ENCODE measurements at regions not wholly inside any gene's neighbourhood (a gene's known extent, or its start where the extent isn't known, plus 50 kb on each side); places are given as distances from the start of the nearest gene placed in this dataset.
"Not testable (repeated sequence)": the region's sequence is repeated elsewhere in the genome, so short reads cannot be mapped to it uniquely, and the experiment has no call there.

DNA sequence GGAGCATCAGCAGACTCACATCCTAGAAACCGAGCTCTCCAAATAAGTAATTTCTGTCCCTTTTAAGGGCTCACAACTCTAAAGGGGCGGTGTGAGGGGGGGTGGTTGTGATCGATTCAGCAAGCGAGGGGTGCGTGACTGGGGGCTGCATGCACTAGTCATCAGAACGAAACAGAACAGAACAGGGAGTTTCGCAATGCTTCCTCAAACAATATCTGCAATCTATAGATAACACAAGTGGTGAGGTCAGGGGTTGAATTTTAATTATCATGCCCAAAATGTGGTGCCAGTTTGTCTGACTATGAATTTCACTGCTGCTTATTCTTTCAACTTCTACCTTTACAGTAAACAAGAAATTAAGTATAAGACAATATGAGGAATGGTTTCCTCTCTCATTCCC is 1003.0 kb upstream of the NCAM2 start:
- no peak for DNase-seq (ENCODE audit: low spot score)

DNA sequence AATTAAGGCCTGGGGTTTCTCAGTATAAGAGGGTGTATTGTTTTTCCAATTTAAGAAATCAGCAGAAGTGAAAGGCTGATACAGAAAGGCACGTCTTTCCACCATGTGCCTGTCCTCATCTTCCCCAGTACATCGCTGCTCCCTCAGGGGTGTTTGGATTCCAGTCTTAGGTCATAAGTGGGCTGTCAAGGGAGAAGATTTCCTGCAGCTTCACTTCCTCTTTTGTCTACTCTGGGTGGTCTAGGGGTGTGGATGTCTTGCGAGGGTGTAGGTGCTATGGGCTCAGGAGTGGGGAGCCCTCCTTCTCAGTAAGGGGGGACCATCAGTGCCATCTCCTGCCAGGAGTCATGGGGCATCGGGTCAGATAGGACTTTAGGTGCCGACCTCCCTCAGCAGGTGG is 999.8 kb upstream of the NCAM2 start:
- DNase-seq (ENCODE audit: low spot score): no peak

DNA sequence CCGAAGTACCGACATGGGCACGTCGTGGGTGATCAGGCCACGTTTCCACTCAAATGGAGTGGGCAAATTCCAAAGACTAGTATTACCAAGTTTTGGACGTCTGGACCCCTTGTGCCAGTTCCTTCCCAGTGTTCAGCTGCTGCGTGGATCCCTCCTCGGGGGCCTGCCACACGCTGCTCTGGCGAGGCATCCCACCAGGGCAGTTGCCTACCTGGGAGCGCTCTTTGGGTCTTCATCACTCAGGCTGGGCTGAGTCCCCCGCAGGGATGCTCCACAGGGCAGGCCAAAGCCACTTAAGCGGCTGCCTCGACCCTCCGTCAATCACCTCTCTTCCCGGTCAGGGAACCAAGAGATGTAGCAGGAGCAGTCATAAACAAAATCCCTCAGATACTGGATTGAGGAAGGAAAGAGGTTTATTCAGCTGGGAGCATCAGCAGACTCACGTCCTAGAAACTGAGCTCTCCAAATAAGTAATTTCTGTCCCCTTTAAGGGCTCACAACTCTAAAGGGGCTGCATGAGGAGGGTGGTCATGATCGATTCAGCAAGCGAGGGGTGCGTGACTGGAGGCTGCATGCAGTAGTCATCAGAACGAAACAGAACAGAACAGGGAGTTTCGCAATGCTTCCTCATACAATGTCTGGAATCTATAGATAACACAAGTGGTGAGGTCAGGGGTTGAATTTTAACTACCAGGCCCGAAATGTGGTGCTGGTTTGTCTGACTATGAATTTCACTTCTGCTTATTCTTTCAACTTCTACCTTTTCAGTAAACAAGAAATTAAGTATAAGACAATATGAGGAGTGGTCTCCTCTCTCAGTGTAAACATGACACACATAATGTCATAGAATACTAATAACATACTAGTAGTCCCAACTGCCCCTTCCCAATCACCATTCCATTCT is 998.6 kb upstream of the NCAM2 start:
- DNase-seq (ENCODE audit: low spot score): no peak

DNA sequence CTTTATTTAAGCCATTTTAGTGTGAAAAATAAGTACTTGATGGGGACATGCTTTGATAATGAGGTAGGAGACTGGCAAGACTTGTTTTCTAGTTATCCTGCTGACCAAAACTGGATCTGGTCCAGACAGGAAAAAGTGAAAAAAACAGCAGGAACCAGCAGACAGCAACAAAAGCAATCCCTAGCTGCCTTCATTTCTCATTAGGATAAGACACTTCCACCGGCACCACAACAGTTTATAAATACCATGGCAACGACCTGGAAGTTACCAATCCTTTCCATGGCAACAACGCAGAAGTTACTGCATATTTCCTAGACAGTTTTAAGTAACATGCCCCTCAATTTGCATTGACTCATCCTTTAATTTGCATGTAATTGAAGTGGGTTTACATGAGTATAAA is 993.8 kb upstream of the NCAM2 start:
- no peak for DNase-seq (ENCODE audit: low spot score)

DNA sequence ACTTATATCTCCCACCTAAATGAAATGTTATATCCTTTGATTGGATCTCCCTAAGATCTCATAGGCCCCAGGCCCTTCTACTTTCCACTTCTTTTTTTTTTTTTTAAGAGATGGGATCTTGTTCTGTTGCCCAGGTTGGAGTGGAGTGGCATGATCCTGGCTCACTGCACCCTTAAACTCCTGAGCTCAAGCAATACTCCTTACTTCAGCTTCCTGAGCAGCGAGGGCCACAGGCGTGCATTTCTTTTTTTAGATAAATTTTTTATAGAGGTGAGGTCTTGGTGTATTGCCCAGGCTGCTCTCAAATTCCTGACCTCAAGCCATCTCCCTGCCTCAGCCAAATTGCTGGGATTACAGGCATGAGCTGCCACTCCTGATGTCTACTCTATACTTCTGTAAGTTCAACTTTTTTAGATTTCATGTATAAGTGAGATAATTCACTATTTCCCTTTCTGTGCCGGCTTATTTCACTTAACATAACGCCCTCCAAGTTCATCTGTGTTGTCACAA is 987.5 kb upstream of the NCAM2 start:
- DNase-seq (ENCODE audit: low spot score): no peak

DNA sequence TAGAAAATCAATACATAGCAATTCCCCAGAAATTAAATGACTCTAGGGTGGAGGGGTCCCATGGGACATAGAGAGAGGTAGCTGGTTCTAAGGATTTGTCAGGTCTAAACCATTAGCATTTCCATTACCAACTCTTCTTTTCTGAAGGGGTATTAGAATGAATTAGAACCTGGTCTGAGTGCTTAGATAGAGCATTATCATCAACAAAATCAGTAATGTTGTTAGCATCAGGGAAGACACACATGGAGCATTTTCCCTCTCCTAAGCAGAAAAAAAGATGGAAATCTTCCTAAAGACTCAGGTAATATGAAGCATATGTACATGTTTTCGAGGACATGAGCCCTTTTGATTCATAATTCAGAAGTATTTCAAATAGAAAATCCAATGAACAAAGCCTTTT is 984.4 kb upstream of the NCAM2 start:
- DNase-seq (ENCODE audit: low spot score): no peak

DNA sequence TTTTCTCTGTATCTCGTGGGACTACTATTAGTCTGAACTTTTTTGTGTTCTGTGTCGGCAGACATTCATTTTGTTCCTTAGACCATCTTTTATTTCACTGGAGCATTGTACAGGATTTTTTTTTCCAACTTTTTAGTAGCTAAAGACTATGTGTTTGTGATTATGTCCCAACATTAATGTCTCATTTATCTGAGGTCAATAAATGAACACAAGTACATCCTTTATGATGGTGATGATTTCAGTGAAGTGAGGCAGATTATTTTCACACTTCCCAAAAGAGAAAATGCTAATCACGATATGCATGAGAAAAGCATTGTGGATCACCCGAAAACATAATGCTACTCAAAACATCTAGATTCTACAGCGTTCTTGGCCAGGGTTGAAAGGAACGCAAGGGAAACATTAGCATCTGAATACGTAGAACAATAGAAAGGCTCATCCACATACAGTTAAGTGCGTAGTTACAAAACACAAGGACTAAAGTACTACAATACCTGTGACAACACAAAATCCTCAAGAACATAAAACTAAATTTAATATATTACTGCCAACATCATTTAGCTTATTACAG is 981.7 kb upstream of the NCAM2 start:
- DNase-seq (ENCODE audit: low spot score): no peak

DNA sequence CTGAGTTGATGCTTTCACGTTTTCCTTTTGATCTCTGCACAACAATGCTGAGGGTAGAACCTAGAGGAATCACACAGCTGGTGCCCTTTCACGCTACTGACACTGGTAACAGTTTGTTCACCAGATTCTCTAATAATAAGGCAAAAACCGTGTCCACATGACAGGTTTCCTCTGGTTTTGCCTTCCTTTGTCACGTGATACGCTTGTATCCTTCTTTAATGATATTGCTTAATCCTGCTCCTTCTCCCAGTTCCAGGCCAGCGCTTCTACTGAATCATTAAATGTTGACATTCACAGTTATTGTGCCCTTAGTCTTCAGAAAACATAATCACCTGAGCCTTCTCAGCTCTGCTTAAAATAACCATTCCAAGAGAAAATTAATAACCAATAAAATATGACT is 978.2 kb upstream of the NCAM2 start:
- no peak for DNase-seq (ENCODE audit: low spot score)

DNA sequence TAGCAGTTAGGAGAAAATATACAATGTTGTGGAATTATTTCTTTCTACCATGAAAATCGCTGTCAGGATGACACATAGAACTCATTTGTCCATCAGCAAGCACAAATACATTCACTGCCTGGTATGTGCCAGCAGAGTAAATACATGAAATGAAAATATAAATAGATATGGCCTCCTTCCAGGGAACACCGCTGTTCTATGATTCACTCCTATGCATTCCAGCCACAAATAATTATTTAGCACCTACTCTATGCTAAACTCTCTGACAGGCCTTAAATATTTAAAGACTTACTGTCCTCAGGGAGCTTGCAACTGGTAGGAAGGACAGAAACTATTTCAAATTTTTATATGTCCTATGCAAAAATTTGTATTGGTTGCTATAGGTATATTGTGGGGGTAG is 975.0 kb upstream of the NCAM2 start:
- DNase-seq (ENCODE audit: low spot score): no peak

DNA sequence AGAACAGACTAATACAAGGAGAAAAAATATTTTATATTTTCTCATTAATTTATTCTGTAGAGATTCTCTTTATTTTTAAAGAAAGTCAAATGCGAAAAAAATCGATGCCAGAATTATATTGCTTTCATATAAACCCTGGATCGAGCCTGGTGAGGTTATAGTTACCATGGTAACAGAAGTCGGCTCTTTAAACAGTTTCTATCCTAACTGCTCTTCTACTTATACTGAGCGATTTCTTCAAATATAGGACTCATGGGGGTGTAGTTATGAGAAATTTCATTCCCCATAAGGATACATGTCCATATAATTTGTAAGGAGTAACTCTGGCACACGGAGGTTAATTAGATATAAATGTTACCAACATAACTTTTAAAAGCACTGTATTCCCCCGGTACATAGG is 973.5 kb upstream of the NCAM2 start:
- DNase-seq (ENCODE audit: low spot score): no peak

DNA sequence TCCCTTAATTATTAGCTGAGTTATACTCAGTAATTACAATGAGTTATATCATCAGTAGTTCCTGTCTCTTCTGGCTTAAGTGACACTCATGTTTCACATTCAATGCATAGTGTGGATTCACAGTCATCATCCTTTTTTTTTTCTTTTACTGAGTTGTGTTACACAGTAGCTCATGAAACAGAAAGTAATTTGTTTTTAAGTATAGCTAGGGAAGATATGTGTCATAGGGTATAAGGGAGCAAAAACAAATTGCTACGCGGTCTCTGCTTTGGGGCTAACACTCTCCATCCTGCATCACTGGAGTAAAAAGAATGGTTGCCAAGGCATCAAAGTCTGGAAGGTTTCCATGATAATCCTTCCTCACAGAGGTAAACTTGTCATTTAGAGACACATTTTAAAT is 971.7 kb upstream of the NCAM2 start:
- no peak for DNase-seq (ENCODE audit: low spot score)

DNA sequence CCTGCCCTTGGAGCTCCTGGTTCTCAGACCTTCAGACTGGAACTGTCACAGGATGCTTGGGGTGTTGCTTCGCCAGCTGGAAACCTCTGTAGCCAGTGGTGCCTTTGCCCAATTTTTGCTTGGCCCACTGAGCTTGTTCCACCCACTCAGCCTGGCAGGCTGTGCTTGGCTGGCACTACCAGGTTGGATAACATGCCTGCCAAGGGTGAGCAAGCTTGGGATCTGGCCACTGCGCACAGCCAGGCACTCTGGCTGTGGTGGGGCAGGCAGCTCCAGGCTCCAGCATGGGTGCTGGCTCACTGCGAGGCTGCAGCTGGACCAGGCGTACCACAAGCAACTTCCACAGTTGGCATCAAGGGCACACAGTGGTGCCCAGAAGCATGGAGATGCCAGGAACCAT is 967.8 kb upstream of the NCAM2 start:
- DNase-seq (ENCODE audit: low spot score): no peak

DNA sequence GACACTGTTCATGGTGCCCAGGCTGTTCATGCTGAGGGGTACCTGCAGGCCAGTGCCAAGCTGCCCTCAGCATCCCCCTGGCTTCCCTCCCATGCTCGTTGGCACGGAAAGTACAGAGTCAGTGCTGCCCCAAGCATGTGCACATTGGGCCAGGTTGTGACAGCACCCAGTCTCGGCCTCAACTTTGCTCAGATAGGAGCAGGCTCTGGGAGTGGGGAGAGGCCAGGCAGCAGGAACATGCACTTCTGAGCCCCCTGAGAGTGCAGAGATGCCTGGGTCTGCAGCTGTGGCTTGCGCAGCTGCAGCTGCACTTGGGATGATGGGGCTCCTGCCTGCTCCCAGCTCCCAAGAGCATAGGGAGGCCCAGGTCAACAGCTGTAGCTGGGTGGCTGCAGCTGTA is 966.4 kb upstream of the NCAM2 start:
- DNase-seq (ENCODE audit: low spot score): no peak

DNA sequence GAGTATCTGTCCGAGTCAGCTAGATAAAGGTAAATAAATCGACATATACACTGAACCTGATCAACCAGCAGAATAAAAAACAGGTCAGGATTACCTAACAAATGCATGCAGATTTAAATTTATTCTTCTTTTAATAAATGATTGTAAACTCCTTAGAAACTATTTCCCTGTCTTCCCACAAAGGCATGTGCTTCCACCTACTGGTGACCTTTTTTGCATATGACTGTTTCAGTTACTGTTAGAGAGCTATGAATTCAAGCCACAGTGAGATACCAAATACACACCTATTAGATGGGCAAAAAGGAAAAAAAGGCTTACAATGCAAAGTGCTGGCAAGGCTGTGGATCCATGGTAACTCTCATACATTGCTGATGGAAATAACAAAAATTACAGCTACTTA is 957.4 kb upstream of the NCAM2 start:
- DNase-seq (ENCODE audit: low spot score): no peak

DNA sequence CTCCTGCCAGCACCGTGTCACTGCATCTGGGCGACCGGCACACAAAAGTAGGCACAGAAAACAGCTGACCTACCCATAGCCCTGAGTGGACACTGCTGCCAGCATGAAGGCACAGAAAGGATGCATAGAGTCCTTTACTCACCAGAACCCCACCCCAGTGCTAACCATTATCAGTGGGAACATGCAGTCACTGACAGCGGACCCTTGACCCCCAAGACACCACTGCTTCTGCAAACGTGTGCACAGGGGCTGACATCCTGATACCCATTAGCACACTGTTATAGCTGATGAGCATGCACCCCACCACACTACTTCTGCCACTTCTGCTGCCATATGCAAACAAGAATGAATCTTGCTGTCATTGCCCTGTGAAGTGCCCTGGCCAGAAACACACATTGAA is 953.0 kb upstream of the NCAM2 start:
- no peak for DNase-seq (ENCODE audit: low spot score)

DNA sequence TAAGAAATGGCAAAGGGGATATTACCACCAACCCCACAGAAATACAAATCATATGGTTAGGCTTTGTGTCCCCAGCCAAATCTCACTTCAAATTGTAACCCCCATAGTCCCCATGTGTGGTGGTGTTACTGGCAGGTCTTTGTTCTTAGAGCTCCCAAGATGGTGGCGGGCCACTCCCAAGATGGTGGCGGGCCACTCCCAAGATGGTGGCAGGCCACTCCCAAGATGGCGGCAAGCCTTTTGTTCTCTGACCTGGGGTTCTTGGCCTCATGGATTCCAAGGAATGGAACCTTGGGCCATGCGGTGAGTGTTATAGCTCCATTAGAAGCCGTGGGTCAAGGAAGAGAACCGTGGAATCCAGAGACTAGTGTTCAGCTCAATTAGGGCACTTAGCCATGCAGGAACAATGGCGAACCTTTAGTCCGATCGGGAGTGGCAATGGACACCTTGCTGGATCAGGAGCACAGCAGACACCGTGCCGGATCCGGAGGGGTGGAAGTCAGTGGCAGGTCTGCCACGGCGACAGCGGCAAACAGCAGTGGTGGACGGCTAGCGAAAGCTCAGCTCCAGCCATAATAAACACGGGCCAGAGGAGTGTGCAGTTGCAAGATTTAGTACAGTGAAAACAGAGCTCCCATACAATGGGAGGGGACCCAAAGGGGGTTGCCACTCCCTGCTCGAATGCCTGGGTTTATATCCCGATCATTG is 949.9 kb upstream of the NCAM2 start:
- not testable (repeated sequence) for DNase-seq (ENCODE audit: low spot score)

DNA sequence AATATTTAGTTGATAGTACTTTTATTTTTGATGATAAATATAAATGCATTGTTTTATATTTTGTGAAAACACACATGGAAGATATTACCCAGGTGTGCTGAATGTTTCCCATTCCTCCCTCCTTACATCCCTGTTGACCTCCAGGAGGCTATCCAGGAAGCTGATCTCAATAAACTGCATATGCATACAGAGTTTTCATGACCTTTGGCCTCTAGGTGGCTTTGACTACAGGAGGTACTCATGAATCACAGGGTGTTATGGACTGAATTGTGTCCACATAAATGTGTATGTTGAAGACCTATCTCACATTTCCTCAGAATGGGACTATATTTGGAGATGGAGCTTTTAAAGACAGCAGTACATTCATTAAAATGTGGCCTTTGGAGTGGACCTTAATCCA is 914.9 kb upstream of the NCAM2 start:
- DNase-seq (ENCODE audit: low spot score): no peak

DNA sequence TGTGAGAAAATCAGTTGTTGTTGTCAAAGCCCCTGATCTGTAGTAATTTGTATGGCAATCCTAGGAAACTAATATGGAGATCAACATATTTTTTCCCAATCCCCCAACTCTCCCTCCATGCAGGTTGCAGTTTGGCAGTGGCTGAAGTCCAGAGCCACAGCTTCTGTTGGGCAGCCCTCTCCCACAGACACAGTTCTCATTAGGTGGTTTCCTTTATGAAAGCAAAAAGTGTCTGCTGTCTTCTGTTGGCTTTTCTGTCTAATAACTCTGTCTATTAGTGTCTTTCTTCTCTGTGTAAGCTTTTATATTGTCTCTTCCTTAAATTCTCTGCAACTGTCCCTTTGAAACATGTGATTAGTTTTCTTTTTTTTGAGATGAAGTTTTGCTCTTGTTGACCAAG is 914.3 kb upstream of the NCAM2 start:
- no peak for DNase-seq (ENCODE audit: low spot score)

DNA sequence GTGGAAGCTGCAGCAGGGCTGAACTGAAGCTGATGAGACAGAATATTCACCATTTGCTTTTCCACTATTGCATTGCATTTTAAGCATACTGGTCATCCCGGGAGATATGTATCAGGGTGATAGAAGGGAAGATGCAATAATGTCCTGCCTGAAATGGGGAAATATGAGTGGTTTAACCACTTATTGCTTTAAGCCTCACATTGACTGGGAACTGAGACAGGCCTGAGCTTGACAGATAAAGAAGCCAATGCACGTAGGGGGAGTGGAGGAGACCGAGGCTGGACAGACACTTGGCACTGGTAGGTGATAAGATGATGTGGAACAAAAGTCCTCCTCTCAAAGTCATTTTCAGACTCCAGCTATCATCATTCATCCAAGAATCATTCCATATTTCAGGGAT is 911.7 kb upstream of the NCAM2 start:
- no peak for DNase-seq (ENCODE audit: low spot score)

DNA sequence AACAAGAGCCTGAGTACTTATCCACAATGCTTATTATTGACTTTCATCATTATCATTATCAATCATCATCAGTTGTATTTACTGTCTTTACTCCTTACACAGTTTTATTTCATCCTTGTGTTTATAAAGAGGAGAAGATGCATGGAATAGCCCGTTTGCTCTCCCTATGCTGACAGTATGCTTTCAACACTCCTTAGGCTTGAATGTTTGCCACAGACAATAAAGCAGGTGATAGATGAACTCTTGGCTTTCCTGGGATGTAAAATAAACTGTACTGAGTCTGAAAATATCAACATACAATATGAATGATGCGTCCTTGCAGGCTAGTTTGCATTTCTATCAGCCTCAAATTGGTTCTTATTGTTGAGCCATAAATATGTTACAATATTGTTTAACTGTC is 891.8 kb upstream of the NCAM2 start:
- DNase-seq (ENCODE audit: low spot score): no peak

DNA sequence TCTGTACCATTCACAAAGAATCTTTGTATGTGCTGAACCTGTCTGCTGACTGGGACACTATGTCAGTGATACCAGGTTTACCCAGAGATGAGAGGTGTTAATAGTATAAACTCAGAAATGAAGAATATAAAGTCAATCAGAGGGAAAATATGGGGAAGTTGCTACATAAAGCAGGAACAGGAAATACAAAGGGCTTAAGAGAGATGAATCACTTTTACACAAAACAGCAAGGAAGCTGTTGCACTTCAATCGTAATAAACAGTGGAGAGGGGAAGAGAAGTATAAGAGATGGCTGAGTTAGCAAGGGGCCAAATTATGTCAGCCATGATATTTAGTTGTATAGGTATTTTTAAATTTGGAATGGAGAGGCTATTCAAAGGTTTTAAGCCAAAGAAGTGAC is 890.2 kb upstream of the NCAM2 start:
- DNase-seq (ENCODE audit: low spot score): no peak

DNA sequence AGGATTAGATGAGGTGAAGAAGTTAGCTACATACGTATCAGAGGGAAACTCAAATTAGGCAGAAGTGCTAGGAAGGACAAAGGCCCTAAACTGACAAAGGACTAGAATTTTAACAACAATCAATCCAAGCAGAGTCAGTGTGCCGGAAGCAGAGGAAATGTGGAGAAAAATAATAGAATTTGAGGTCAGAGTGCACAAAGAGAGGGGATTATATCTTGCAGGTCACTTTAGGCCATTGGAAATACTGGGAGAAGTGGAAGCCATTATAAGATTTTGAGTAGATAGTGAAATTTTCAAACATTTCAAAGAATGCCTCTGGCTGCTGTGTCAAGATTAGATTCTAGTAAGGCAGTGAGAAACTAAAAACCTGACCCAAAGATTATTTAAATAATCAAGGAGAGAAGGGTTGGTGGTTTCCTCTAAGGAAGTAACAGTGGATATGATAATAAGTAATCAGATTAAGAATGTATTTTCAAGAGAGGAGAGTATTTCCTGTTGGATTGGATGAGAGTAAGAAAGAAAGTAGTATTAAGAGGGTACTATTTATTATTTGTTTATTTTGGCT is 889.2 kb upstream of the NCAM2 start:
- DNase-seq (ENCODE audit: low spot score): no peak

DNA sequence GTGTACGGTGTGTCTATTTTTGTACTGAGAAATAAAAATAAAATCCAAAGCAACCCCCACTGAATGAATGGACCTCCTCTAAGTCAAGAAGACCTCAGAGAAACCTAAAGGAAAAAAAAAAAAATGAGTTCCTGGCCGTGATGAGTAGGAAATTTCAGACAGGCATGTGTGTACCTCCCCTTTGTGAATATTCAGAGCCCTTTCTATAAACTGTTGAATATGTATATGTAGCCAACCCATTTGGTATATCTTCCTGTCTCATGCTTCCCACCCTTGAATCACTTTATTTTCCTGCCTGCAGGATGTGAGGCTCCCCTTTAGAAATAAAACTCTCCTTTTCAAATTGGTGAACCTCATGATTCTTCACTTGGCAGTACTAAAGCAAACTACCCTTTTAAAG is 887.8 kb upstream of the NCAM2 start:
- no peak for DNase-seq (ENCODE audit: low spot score)
